Stomach (tissue), 4 donors: ENCODE measurements at regions not wholly inside any gene's neighbourhood (a gene's known extent, or its start where the extent isn't known, plus 50 kb on each side); places are given as distances from the start of the nearest gene placed in this dataset.
"Not testable (repeated sequence)": the region's sequence is repeated elsewhere in the genome, so short reads cannot be mapped to it uniquely, and the experiment has no call there.

Source experiments
- CTCF ChIP-seq, 7 experiments: fragments of 450-650 bp in 4 of 7; fragments of 200-600 bp in 3 of 7; sonication (generic) in 3 of 7; IDR thresholded peaks; one replicate each; pipeline ENCODE4 v1.5.1; 2016 to 2019; ENCODE audit warnings: antibody characterized with exemption in 7 of 7, control low read depth in 2 of 7, mild to moderate bottlenecking in 1 of 7
- EP300 ChIP-seq: sonication (generic); formaldehyde crosslinking; IDR thresholded peaks from one replicate; pipeline ENCODE4 v1.6.1; 2017; ENCODE audit warnings: antibody characterized with exemption
- POLR2A ChIP-seq, 4 donors: fragments of 450-650 bp; IDR thresholded peaks; one replicate each; pipeline ENCODE4 v1.6.1; 2016; ENCODE audit warnings: antibody characterized with exemption in 4 of 4, control low read depth in 2 of 4, mild to moderate bottlenecking in 1 of 4, moderate library complexity in 1 of 4
- POLR2AphosphoS5 ChIP-seq, 3 donors: sonication (generic); formaldehyde crosslinking; IDR thresholded peaks; one replicate each; pipeline ENCODE4 v1.6.1; 2016; ENCODE audit warnings: antibody characterized with exemption in 3 of 3

- not testable (repeated sequence) for TF ChIP-seq EP300; POLR2A (IDR thresholded peaks at IDR 0.05); CTCF (IDR thresholded peaks at IDR 0.05); POLR2AphosphoS5 (IDR thresholded peaks at IDR 0.05)
Measured at GRCh38 chr2:87416266-87416592, 331.7 kb upstream of the PLGLB2 start.
